SH-SY5Y (cell line): ENCODE measurements at regions not wholly inside any gene's neighbourhood (a gene's known extent, or its start where the extent isn't known, plus 50 kb on each side); places are given as distances from the start of the nearest gene placed in this dataset.

ENCODE experiments used
- GATA2 ChIP-seq: IDR thresholded peaks from 2 replicates; pipeline ENCODE4 v1.6.1; 2011; ENCODE audit warnings: mild to moderate bottlenecking, low read depth, low read length
- GATA3 ChIP-seq: IDR thresholded peaks from 2 replicates; pipeline ENCODE4 v1.6.1; 2011; ENCODE audit warnings: low read depth, mild to moderate bottlenecking, low read length, moderate library complexity

DNA sequence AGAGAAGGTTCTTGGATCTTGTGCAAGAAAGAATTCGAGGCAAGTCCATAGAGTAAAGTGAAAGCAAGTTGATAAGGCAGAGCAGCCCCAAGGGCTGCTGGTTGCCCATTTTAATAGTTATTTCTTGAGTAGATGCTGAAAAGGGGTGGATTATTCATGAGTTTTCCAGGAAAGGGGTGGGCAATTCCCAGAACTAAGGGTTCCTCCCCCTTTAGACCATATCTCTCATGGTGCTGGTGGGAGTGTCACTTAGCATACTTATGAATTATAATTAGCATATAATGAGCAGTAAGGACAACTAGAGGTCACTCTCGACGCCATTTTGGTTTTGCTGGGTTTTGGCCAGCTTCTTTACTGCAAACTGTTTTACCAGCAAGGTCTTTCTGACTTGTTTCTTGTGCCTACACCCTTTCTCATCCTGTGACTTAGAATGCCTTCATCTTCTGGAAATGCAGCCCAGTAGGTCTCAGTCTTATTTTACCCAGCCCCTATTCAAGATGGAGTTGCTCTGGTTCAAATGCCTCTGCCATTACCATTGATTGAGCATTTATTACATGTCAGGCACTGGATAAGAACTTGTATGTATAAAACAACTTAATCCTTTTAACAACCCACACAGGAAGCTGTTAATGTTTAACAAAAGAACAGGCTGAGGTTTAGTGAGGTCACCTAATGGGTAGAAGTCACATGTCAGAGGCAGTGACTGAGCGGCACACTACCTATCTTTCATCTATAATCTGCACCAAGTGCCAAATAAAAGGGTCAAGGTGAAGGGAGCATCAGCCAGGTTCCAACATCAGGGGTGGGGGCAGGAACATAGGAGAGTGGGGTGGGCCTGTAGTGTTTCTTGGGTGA lies 250.9 kb downstream of the ICOS start:
- TF ChIP-seq GATA2 (no peak), GATA3 (no peak)
